ENCODE measurements at regions not wholly inside any gene's neighbourhood (a gene's known extent, or its start where the extent isn't known, plus 50 kb on each side); places are given as distances from the start of the nearest gene placed in this dataset.

DNA sequence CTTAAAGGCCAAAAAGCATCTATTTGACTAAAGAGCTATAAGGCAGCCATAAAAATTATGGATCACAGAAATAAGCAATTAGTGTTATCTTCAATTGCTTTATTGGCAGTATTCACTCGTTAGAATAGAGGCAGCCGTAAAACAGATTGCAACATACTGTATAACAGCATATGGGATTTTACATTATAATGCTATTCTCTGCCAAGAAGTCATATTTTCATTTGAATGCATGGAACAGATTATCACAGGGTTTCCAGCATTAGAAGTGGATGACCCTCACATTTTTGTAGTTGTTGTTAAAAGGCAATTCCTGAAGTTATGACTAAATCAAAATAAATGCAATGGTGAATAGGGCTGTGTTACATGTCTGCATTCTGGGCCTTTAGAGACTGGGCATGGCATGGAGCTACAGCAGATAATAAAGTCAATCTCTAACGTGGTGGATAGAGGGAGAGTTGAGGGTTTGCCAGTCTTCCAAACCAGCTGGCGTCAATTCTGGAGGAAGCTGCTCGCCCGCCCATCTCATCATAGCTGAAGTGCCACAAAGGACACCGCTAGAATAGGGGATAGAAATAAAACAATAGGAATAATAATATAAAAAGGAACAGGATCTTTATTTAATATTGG is 155.4 kb upstream of the VRK2 start:
- in situ Hi-C loops (cut with HindIII; ENCODE audit: low sequenced_read_pairs), result no loop called here
- DNase-seq (ENCODE audit: low spot score), result no peak

DNA sequence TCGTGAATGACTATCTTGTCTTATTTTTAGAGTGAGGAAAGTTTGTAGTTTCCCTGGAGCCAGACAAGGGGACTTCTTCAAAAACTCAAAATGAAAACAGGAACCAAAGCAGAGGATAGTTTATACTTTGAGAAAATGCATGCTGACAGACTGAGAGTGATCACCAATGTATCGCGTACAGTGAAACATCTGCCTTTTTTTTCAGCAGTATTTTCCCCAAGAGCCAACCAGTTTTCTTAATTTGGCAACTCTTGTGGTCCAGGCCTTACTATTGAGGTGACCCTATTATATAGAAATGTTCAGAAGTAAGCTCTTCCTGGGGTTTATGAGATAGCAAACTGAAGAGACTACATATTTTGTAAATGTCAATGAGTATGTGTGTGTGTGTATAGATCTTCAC is 153.7 kb upstream of the VRK2 start:
- no peak for DNase-seq (ENCODE audit: low spot score)
- in situ Hi-C loops (cut with HindIII; ENCODE audit: low sequenced_read_pairs), result no loop called here

DNA sequence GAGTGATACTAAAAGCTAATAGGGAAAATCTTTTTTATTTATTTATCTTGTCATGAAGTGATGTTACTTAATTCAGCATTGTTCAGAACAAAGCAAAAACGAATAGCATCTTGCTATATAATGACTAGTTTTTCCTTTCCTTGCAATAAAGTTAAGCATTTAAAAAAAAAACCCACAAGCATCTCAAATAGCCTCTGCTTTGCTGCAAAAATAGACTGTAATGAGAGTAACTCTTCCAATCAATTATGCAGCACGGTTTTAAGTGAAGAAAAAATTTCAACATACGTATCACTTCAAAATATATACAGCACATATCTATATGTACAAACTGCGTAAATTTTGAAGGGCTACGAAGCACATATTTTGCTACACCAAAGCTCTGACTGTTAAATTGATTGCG is 153.3 kb upstream of the VRK2 start:
- no peak for DNase-seq (ENCODE audit: low spot score)
- in situ Hi-C loops (cut with HindIII; ENCODE audit: low sequenced_read_pairs), result no loop called here

DNA sequence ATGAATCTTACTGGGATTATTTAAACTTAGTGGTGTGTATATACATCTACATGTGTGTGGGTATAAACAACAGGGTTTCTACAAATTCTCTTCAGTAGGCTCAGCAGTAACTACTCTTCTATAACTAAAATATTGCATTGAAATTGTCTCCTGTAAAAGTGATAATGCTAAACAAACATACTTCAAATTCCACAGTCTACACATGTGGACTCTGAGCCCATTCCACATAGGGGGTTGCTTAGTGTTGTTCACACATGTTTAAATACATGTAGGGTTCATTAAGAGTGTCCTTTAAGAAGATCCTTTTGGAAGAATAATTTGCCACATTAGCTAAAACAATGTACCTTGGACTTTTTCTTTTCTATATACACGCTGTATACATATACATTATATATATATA is 152.8 kb upstream of the VRK2 start:
- no peak for DNase-seq (ENCODE audit: low spot score)
- in situ Hi-C loops (cut with HindIII; ENCODE audit: low sequenced_read_pairs), result no loop called here

DNA sequence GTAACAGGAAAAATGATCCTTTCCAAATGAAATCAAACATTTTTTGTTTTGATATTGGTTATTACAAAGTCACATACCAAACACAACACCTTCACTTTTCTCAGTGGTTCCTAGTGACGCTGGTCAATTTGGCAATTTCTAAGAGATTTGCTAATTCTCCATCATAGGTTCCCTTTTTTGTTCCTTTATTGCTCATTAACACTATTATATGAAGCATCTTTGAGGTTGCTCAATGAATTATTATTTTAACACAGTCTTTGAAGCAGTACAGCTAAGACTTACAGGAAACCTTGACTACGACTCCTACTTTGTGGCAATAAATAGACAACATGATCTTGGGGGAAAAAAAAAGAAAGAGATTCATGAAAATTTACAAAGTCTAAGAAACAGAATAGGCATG is 152.2 kb upstream of the VRK2 start:
- in situ Hi-C loops (cut with HindIII; ENCODE audit: low sequenced_read_pairs), result no loop called here
- DNase-seq (ENCODE audit: low spot score), result no peak

DNA sequence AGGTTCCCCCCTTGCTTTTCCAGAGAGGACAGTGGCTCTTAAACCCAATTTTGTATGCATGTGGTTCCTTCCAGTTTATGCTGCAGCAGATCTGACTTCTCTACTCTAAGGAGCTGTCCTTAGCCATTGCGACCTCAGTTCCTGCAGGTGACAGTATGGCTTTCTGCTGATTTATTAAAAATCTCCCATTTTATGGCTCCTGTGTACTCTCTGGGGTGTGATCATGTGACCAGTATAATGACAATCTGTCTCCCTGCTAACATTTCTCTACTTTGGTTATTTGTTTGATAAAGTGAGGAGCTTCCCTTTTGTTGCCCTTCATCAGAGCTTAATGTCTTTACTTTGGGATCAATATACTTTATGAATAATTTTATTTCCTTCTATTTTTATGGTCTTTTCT is 148.7 kb upstream of the VRK2 start:
- no peak for DNase-seq (ENCODE audit: low spot score)
- in situ Hi-C loops (cut with HindIII; ENCODE audit: low sequenced_read_pairs), result no loop called here

DNA sequence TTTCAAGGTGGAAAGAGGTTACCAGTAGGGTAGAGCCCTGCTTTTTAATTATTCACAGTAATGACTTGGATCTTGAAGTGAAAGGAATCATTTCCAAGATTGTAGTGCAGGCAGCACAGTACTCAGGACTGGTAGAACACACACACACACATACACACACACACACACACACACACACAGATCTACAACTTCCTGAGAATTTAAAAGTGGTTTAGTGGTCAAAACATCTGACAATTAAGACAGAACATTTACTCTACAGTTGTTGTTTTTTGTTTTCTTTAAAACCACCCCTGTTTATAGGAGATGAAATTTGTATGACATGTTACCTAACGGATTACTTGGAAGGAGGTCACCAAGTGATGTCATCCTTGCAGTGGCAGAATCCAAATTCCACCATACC is 146.7 kb upstream of the VRK2 start:
- in situ Hi-C loops (cut with HindIII; ENCODE audit: low sequenced_read_pairs), result no loop called here
- DNase-seq (ENCODE audit: low spot score), result no peak

DNA sequence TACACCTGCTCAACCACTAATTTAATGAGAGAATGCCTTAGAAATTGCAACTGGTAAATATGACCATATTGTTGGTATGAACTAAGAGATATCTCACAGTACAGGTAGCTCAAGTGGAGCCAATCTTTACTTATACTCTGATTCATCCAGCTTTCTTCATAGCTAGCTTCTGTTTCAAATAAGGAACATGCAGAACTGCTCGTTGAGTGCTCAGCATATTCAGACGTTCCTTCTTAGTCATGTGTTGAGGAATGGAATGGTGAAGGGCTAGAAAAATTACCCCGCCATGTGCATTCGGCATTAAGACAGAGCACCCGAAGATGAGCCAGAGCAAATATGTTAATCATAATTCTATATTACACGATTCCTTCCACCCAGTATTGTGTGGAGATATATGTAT is 144.0 kb upstream of the VRK2 start:
- in situ Hi-C loops (cut with HindIII; ENCODE audit: low sequenced_read_pairs), result no loop called here
- no peak for DNase-seq (ENCODE audit: low spot score)

DNA sequence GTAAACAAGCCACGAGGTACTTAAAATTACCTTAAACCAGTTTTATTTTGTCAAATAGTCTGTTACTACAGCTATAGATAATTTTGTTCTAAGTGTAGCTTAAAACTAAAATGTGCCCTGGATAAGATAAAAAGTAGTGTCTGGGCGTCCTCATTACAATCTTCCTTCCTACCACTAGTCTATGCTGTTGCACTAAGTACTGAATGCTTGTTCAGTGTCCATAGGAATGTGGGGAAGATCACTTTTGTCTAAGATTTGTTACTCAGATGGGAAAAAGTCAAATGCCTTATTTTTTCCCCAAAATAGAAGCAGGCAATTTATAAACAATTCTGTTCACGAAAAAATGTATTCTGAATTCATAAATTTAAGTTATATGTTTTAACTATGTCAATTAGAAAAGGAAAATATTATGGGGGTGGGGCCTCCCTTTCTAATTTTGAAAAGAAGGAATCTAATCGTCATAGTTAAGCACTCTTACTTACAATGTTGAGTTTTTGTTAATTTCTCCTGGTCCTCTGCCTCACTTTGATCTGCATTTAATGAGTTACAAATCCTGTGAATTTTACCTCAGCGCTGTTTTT is 140.4 kb upstream of the VRK2 start:
- in situ Hi-C loops (cut with HindIII; ENCODE audit: low sequenced_read_pairs), result no loop called here
- DNase-seq (ENCODE audit: low spot score), result peak; percentile 17

DNA sequence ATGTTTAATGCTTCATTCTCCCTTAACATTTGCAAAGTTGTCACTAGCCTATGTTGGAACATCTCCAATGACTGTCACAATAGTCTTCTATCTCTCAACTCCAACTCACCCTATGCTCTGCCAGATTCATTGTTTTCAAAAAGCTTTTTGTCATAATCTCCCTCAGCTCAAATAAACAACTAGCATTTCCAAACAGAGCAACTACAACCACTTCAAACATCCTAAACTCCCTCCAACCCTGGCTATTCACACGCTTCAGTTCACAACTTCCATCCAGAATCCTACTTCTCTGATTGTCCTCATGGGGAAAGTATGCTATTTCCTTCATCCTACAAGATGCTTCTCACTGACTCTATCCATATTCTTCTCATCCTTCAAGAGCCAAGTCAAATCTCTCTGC is 139.2 kb upstream of the VRK2 start:
- no peak for DNase-seq (ENCODE audit: low spot score)
- in situ Hi-C loops (cut with HindIII; ENCODE audit: low sequenced_read_pairs), result no loop called here

DNA sequence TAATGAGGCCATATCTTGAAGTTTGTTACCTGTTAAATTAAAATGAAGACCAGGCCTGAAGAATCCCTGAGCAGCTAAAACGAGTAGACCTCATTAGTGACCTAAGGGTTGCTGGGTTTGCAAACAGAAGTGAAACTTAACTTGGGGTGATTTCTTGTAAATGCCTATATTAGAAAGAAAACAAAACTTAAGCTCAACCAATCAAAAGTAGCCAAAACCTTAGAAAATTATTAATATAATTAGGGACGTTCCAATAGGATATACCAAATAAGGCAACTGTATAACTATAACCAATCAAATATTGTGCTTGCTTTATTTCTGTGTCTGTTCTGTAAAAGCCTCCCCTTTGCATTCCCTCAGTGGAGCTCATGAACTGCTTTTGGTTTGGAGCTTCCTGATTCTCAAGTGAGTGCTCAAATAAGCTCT is 137.9 kb upstream of the VRK2 start:
- in situ Hi-C loops (cut with HindIII; ENCODE audit: low sequenced_read_pairs), result no loop called here
- DNase-seq (ENCODE audit: low spot score), result no peak

DNA sequence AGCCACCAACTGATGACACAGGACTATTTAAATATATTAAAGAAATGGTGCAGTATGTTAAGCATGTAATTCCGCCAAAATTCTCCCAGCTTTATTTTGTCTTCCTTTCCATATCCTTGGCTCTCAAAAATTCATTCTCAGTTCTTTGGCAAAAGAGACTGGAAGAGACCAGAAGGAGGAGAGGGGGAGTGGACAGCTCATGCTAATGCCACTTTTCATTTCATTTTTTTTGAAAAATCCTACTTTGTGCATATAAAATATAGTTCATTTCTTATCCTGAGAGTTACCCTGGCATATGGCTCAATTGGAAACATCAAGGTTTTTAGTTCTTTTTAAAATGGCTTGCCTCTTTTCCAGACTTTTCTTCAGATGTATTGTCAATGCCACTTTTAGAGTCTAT is 128.5 kb upstream of the VRK2 start:
- in situ Hi-C loops (cut with HindIII; ENCODE audit: low sequenced_read_pairs), result no loop called here
- DNase-seq (ENCODE audit: low spot score), result no peak

DNA sequence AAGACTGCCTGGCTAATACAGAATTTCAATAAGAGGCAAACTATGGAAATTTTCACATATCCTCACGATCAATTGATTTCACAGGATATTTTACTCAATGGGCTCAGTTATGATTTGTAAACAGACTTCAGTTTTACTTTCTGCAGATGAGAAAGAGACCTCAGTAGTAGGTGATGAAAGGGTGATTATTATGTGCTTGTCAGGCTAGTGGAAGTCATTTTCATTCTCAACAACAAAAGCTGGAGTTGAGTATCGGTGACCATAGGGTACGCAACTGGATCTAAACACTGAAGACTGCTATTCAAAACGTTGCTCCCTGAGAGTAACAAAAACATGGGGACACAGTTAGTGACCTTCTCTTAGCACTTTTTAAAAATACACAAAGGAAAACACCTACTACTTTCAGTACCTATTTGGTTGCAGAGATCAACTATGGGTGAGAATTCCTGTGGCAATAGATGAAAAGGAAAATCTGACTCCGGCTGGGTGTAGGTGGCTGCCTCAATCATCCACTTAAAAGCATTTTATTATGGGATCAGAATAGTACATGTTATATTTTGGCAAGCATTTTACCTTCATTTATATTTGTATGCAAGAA is 126.2 kb upstream of the VRK2 start:
- DNase-seq (ENCODE audit: low spot score), result no peak
- in situ Hi-C loops (cut with HindIII; ENCODE audit: low sequenced_read_pairs), result no loop called here

DNA sequence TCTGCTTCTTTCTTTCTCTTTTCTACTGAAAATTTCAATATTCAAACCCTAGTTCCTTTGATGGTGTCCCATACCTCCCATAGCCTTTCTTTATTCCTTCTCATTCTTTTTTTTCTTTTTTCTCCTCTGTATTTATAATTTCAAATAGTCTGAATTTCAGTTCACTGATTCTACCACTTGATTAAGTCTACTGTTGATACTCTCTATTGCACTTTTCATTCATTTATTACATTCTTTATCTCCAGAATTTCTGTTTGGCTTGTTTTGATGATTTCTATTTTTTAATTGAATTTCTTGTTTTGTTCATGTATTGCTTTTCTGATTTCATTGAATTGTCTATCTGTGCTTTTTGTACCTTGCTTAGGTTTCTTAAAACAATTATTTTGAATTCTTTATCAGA is 111.9 kb upstream of the VRK2 start:
- in situ Hi-C loops (cut with HindIII; ENCODE audit: low sequenced_read_pairs), result no loop called here
- no peak for DNase-seq (ENCODE audit: low spot score)

DNA sequence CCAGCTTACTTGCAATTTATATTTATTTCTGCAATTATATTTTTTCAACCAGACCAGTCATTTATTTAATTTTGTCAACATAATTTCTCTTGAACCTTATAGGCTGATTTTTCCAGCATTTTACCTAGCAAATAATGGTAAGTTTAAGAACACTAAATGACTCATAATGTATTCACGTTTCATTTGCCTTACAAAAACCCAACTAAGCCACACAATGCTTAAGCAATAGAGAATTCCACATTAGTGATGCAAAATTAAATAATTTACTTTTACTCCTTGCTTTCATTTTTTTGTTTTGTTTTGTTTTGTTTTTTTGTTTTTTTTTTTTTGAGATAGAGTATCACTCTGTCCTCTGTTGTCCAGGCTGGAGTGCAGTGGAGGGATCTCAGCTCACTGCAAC is 110.4 kb upstream of the VRK2 start:
- in situ Hi-C loops (cut with HindIII; ENCODE audit: low sequenced_read_pairs), result no loop called here
- no peak for DNase-seq (ENCODE audit: low spot score)

DNA sequence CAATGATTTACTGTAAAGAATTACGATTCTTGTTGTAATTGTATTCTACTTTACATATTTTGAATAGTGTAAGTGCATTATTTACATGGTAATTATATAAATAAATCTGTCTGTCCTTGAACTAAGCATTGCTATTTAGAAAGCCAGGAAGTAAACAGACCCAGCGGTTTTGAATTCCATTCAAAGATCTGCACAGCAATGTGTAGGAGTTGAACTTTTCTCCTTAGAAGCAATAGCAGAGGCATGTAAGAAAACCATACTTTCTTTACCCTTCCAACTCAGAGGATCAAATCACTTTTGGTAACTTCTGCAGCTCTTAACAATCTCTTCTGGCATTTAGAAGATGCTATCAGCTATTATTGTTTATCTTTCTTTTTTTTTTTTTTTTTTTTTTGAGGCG is 109.2 kb upstream of the VRK2 start:
- no peak for DNase-seq (ENCODE audit: low spot score)
- in situ Hi-C loops (cut with HindIII; ENCODE audit: low sequenced_read_pairs), result no loop called here

DNA sequence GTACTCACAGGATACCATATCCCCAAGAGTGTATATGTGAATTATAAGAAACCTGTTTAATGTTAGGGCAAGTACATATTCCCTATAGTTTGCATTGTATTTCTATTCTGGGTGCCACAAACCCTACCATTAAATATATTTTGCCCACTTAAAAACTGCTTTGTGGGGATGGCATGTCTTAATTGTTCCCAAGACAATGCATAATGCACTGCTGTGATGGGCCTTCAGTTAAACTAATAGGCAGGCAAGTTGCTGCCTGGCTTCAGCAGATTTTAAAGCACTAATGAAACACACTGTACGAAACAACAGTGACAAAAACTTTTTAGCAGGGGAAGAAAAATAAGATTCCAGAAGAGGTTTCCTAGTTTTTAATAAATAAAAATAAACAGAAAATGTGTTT is 104.8 kb upstream of the VRK2 start:
- DNase-seq (ENCODE audit: low spot score), result no peak
- in situ Hi-C loops (cut with HindIII; ENCODE audit: low sequenced_read_pairs), result no loop called here

DNA sequence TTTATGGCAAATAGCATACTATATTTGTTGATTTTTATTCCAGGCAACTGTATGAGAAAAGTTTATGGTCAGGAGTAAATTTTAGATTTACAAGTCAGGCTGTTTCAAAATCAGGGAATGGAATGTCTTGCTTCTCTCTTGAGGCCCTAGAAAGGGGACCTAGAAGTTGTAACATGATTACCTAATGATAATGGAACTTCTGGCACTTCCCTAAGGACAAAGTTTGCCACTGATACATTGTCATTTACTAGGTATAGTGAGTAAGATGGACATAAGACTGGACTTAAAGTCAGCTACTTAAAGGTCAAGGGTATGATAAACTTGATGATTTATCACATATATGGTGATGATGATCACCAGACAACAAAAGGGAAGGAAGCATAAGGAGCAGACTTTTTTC is 103.3 kb upstream of the VRK2 start:
- no peak for DNase-seq (ENCODE audit: low spot score)
- in situ Hi-C loops (cut with HindIII; ENCODE audit: low sequenced_read_pairs), result no loop called here

DNA sequence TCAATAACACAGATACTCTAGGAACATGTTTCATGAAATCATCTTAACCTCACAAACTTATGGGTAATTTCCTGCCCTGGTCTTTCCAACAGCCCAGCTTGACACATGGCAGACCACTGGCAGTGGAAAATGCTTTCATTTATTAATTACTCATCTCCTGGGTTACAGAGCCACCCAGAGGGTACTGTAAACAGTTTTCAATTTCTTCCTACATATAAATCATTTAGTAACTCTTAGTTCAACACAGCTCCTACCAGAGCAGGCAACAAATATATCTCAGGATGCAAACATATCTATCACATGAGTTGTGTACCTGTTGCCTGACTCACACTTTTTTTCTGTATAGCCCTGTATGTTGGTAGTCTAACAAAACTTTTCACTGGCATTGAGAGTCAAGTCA is 99.2 kb upstream of the VRK2 start:
- in situ Hi-C loops (cut with HindIII; ENCODE audit: low sequenced_read_pairs), result no loop called here
- no peak for DNase-seq (ENCODE audit: low spot score)

DNA sequence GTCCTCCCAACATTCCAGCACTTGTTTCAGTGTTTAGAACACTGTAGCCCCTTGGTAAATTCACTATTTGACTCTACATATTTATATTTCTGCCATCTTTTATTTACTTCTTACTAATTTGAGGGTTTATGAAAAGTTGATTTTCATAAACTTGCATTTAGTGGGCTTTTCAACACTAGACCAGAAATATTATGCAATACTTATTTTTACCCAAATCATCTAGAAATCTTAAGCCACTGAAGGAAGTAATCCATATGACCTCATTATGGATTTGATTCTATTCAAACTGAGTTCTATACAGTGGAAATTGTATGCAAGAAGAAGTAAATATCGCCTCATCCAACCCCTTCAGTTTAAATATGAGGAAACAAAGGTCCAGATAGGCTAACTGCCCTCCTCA is 92.6 kb upstream of the VRK2 start:
- no peak for DNase-seq (ENCODE audit: low spot score)
- in situ Hi-C loops (cut with HindIII; ENCODE audit: low sequenced_read_pairs), result no loop called here

DNA sequence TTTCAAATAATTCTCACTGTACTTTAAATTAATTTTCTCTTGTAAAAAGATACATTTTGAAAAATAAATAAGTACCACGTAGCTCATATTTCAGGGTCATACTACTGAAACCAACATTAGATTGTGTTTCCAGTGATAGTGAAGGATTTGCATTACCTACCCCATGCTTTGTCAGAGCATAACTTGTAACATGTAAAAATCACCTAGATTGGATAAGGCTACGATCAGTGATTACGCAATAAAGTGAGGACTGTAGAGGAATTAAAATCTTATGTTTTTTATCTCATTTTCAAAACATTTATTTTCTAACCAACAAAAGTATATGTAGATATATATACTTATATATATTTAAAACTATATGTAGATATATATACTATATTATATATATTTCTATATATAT is 89.4 kb upstream of the VRK2 start:
- no peak for DNase-seq (ENCODE audit: low spot score)
- in situ Hi-C loops (cut with HindIII; ENCODE audit: low sequenced_read_pairs), result no loop called here
